ENCODE measurements at regions not wholly inside any gene's neighbourhood (a gene's known extent, or its start where the extent isn't known, plus 50 kb on each side); places are given as distances from the start of the nearest gene placed in this dataset.

- in situ Hi-C loops (cut with MboI; ENCODE audit: low pct_unique_long_range_greater_than_20kb, low sequenced_read_pairs, unreplicated experiment), result no loop called here
- no peak for TF ChIP-seq CTCF (IDR thresholded peaks at IDR 0.05; ENCODE audit: extremely low read depth, insufficient read depth, missing control alignments)
- DNase-seq (ENCODE audit: low spot score), result no peak
Observed at GRCh38 chr11:81472646-81473045, 1261.0 kb downstream of the FAM181B start.

GRCh38 chr11:81470446-81470845 is 1263.2 kb downstream of the FAM181B start:
- in situ Hi-C loops (cut with MboI; ENCODE audit: low pct_unique_long_range_greater_than_20kb, low sequenced_read_pairs, unreplicated experiment), result no loop called here
- no peak for TF ChIP-seq CTCF (IDR thresholded peaks at IDR 0.05; ENCODE audit: extremely low read depth, insufficient read depth, missing control alignments)
- no peak for DNase-seq (ENCODE audit: low spot score)

- no peak for TF ChIP-seq CTCF (IDR thresholded peaks at IDR 0.05; ENCODE audit: extremely low read depth, insufficient read depth, missing control alignments)
Observed at GRCh38 chr11:81459766-81460306, 1273.8 kb downstream of the FAM181B start.

GRCh38 chr11:81449588-81450156 is 1284.0 kb downstream of the FAM181B start:
- no peak for TF ChIP-seq CTCF (IDR thresholded peaks at IDR 0.05; ENCODE audit: extremely low read depth, insufficient read depth, missing control alignments)
- DNase-seq (ENCODE audit: low spot score), result no peak
- in situ Hi-C loops (cut with MboI; ENCODE audit: low pct_unique_long_range_greater_than_20kb, low sequenced_read_pairs, unreplicated experiment), result no loop called here

More at GRCh38 chr11:81459766-81460306, 1273.8 kb downstream of the FAM181B start:
- in situ Hi-C loops (cut with MboI; ENCODE audit: low pct_unique_long_range_greater_than_20kb, low sequenced_read_pairs, unreplicated experiment), result no loop called here
- no peak for DNase-seq (ENCODE audit: low spot score)

GRCh38 chr11:81444297-81444696 is 1289.4 kb downstream of the FAM181B start:
- peak; percentile 26 for TF ChIP-seq CTCF (IDR thresholded peaks at IDR 0.05; ENCODE audit: extremely low read depth, insufficient read depth, missing control alignments)
- no peak for DNase-seq (ENCODE audit: low spot score)
- in situ Hi-C loops (cut with MboI; ENCODE audit: low pct_unique_long_range_greater_than_20kb, low sequenced_read_pairs, unreplicated experiment), result no loop called here

GRCh38 chr11:81432333-81432732 is 1301.3 kb downstream of the FAM181B start:
- in situ Hi-C loops (cut with MboI; ENCODE audit: low pct_unique_long_range_greater_than_20kb, low sequenced_read_pairs, unreplicated experiment), result no loop called here
- DNase-seq (ENCODE audit: low spot score), result no peak
- no peak for TF ChIP-seq CTCF (IDR thresholded peaks at IDR 0.05; ENCODE audit: extremely low read depth, insufficient read depth, missing control alignments)

Measured in GM13977 (cell line).